ENCODE measurements at regions not wholly inside any gene's neighbourhood (a gene's known extent, or its start where the extent isn't known, plus 50 kb on each side); places are given as distances from the start of the nearest gene placed in this dataset.

DNA sequence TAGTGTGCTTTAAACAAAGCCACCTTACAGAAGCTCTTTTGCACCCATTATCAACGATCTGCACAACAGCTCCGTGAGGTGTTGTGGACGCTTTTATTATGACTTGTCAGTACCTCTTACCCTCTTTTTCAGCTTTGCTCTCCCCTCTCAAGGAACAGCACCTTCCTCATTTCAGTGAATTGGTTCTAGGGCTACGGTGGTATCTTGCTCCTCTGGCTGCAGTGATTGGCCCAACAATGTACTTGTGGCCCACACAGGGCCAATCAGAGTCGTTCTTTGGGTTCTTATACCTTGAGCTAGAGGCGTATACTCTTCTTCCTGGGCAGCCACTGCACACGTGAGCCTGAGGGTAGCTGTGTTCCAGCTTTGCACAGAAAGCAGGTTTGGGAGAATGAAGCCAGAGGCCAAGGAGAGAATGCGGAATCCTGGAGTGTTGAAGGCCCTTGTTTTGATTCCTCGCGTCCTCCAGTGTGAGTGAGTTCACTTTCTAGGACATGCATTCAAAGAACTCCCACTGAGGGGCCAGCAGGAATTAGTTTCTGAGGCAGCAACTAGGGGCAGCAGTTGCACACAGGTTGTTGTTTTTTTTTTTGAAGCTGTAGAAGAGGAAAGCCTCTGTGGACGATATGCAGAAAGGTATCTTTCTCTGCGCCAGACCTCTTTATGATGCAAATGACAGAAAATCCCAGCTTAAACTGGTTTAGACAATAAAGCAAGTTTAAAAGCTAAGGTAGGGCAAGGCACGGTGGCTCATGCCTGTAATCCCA lies 49.8 kb upstream of the PDZD8 start:
- DNase-seq (ENCODE audit: low read depth) = no peak

Measured in CMK (cell line).